ENCODE measurements at regions not wholly inside any gene's neighbourhood (a gene's known extent, or its start where the extent isn't known, plus 50 kb on each side); places are given as distances from the start of the nearest gene placed in this dataset.
A peak's percentile ranks its signal among the peaks of the same experiment; 100 is the strongest.

GRCh38 chr6:23170049-23170448, 600.7 kb downstream of the HDGFL1 start:
- no peak for DNase-seq
- Histone ChIP-seq H3K9me3 (peaks cover 3% of the 10 kb centered on the region; the same call in 1 of the 2 replicates), H3K4me1 (peaks cover 7% of the 10 kb centered on the region), H3K4me3 (ENCODE audit: low read depth, low read length) (no peak overlapping the region), H3K36me3 (no peaks in the 10 kb centered on the region; the same call in 1 of the 2 replicates), H3K27me3 (no peaks in the 10 kb centered on the region)
- no peak for TF ChIP-seq CTCF (IDR thresholded peaks at IDR 0.05; ENCODE audit: low read depth, low read length)

- no peaks in the 10 kb centered on the region for H3K27me3 ChIP-seq
- H3K9me3 ChIP-seq = peaks cover 3% of the 10 kb centered on the region; the same call in 1 of the 2 replicates
- no peak for TF ChIP-seq CTCF (IDR thresholded peaks at IDR 0.05; ENCODE audit: low read depth, low read length)
- peaks cover 17% of the 10 kb centered on the region for H3K4me1 ChIP-seq
- no peak overlapping the region for H3K4me3 ChIP-seq (ENCODE audit: low read depth, low read length)
- DNase-seq = no peak
- H3K36me3 ChIP-seq = no peaks in the 10 kb centered on the region; the same call in 1 of the 2 replicates
Observed at GRCh38 chr6:23173234-23173633, 603.9 kb downstream of the HDGFL1 start.

GRCh38 chr6:23174781-23175361, 605.5 kb downstream of the HDGFL1 start:
- peaks cover 31% of the 10 kb centered on the region for H3K4me1 ChIP-seq
- no peak for DNase-seq
- H3K36me3 ChIP-seq = no peaks in the 10 kb centered on the region
- H3K27me3 ChIP-seq = no peaks in the 10 kb centered on the region
- TF ChIP-seq CTCF (IDR thresholded peaks at IDR 0.05; ENCODE audit: low read depth, low read length) = no peak
- no peaks in the 10 kb centered on the region for H3K9me3 ChIP-seq
- H3K4me3 ChIP-seq (ENCODE audit: low read depth, low read length) = no peak overlapping the region

- no peak for TF ChIP-seq CTCF (IDR thresholded peaks at IDR 0.05; ENCODE audit: low read depth, low read length)
- Histone ChIP-seq H3K9me3 (no peaks in the 10 kb centered on the region), H3K4me1 (peaks cover 31% of the 10 kb centered on the region), H3K4me3 (ENCODE audit: low read depth, low read length) (peak overlapping the region; percentile 70), H3K36me3 (no peaks in the 10 kb centered on the region), H3K27me3 (no peaks in the 10 kb centered on the region)
- no peak for DNase-seq
Observed at GRCh38 chr6:23175391-23175790, 606.0 kb downstream of the HDGFL1 start.

GRCh38 chr6:23176471-23176870, 607.1 kb downstream of the HDGFL1 start:
- DNase-seq = peak; percentile 49

More at GRCh38 chr6:23176471-23176870, 607.1 kb downstream of the HDGFL1 start:
- H3K9me3 ChIP-seq = no peaks in the 10 kb centered on the region
- H3K4me1 ChIP-seq = peaks cover 34% of the 10 kb centered on the region
- TF ChIP-seq CTCF (IDR thresholded peaks at IDR 0.05; ENCODE audit: low read depth, low read length) = peak; percentile 27; the same call in 1 of the 2 replicates
- peak overlapping the region; percentile 70 for H3K4me3 ChIP-seq (ENCODE audit: low read depth, low read length)
- H3K36me3 ChIP-seq = no peaks in the 10 kb centered on the region
- H3K27me3 ChIP-seq = no peaks in the 10 kb centered on the region
